HEK293T (cell line): ENCODE measurements at regions not wholly inside any gene's neighbourhood (a gene's known extent, or its start where the extent isn't known, plus 50 kb on each side); places are given as distances from the start of the nearest gene placed in this dataset.

Source experiments
- CTCF ChIA-PET: fragments of 350-600 bp; formaldehyde crosslinking; extraction: SDS; loops from one replicate; lab custom pipeline; 2021; ENCODE audit warnings: antibody characterized with exemption, inconsistent platforms; lab: Yijun Ruan, JAX
- POLR2A ChIA-PET: fragments of 350-600 bp; formaldehyde crosslinking; extraction: SDS; loops from one replicate; lab custom pipeline; 2020; ENCODE audit warnings: antibody characterized with exemption, inconsistent platforms; lab: Yijun Ruan, JAX
- DNase-seq: peaks from one replicate; pipeline ENCODE4 v3.0.0; 2012; ENCODE audit warnings: mixed read lengths; ENCODE audit errors: extremely low spot score
- ARNT ChIP-seq: fragments of 450-650 bp; IDR thresholded peaks from 2 replicates; pipeline ENCODE4 v1.6.1; 2017; ENCODE audit warnings: mild to moderate bottlenecking
- BHLHE40 ChIP-seq: fragments of 450-650 bp; IDR thresholded peaks from 2 replicates; pipeline ENCODE4 v1.6.1; 2016; ENCODE audit warnings: mild to moderate bottlenecking, moderate library complexity, borderline replicate concordance
- CTBP1 ChIP-seq: fragments of 450-650 bp; IDR thresholded peaks from 2 replicates; pipeline ENCODE4 v1.6.1; 2016; ENCODE audit warnings: borderline replicate concordance
- ELF4 ChIP-seq: fragments of 450-650 bp; IDR thresholded peaks from 2 replicates; pipeline ENCODE4 v1.6.1; 2017; ENCODE audit warnings: antibody characterized with exemption
- FOXA1 ChIP-seq: fragments of 450-650 bp; IDR thresholded peaks from 2 replicates; pipeline ENCODE4 v1.6.1; 2016; ENCODE audit warnings: mild to moderate bottlenecking
- FOXK2 ChIP-seq: fragments of 450-650 bp; IDR thresholded peaks from 2 replicates; pipeline ENCODE4 v1.6.1; 2016; ENCODE audit warnings: mild to moderate bottlenecking
- FOXM1 ChIP-seq: fragments of 450-650 bp; IDR thresholded peaks from 2 replicates; pipeline ENCODE4 v1.6.1; 2017; ENCODE audit warnings: mild to moderate bottlenecking, borderline replicate concordance
- HDGF ChIP-seq: fragments of 450-650 bp; IDR thresholded peaks from 2 replicates; pipeline ENCODE4 v1.6.1; 2017; ENCODE audit warnings: antibody characterized with exemption, borderline replicate concordance
- L3MBTL2 ChIP-seq: fragments of 450-650 bp; conservative IDR thresholded peaks from 2 replicates; pipeline ENCODE4 v1.6.1; 2016; ENCODE audit warnings: mild to moderate bottlenecking
- LEF1 ChIP-seq: fragments of 450-650 bp; IDR thresholded peaks from 2 replicates; pipeline ENCODE4 v1.6.1; 2017; ENCODE audit warnings: mild to moderate bottlenecking, borderline replicate concordance
- NFRKB ChIP-seq: fragments of 450-650 bp; IDR thresholded peaks from 2 replicates; pipeline ENCODE4 v1.6.1; 2016; ENCODE audit warnings: mild to moderate bottlenecking, moderate library complexity
- PKNOX1 ChIP-seq: fragments of 450-650 bp; IDR thresholded peaks from 2 replicates; pipeline ENCODE4 v1.6.1; 2016
- SP1 ChIP-seq: fragments of 450-650 bp; IDR thresholded peaks from 2 replicates; pipeline ENCODE4 v1.6.1; 2017
- SUZ12 ChIP-seq: fragments of 450-650 bp; IDR thresholded peaks from 2 replicates; pipeline ENCODE4 v1.6.1; 2016; ENCODE audit warnings: mild to moderate bottlenecking
- TARDBP ChIP-seq: fragments of 450-650 bp; IDR thresholded peaks from 2 replicates; pipeline ENCODE4 v1.6.1; 2016
- ZNF384 ChIP-seq: fragments of 450-650 bp; IDR thresholded peaks from 2 replicates; pipeline ENCODE4 v1.6.1; 2016

GRCh38 chr9:83154821-83155220 lies 91.9 kb upstream of the RASEF start:
- TF ChIP-seq NFRKB (no peak), L3MBTL2 (no peak), BHLHE40 (no peak), LEF1 (no peak), CTBP1 (no peak), ELF4 (no peak), ARNT (no peak)
- ChIA-PET POLR2A (no interaction called here), CTCF (no interaction called here)
- DNase-seq: no peak

- ChIA-PET CTCF (no interaction called here), POLR2A (no interaction called here)
- no peak for DNase-seq
- TF ChIP-seq BHLHE40 (no peak), CTBP1 (no peak), ELF4 (no peak), HDGF (no peak), PKNOX1 (no peak), L3MBTL2 (no peak), ZNF384 (no peak), FOXK2 (no peak), FOXM1 (no peak), NFRKB (no peak), FOXA1 (no peak), ARNT (no peak), SP1 (no peak), TARDBP (no peak)
Observed at GRCh38 chr9:83154087-83154736, 91.3 kb upstream of the RASEF start.

GRCh38 chr9:83153030-83153429 lies 90.1 kb upstream of the RASEF start:
- DNase-seq: no peak
- CTCF ChIA-PET: no interaction called here
- TF ChIP-seq FOXA1 (no peak), L3MBTL2 (no peak), CTBP1 (no peak), FOXM1 (no peak), ARNT (no peak), BHLHE40 (no peak), LEF1 (no peak), HDGF (no peak), TARDBP (no peak), PKNOX1 (no peak)
- POLR2A ChIA-PET: no interaction called here

DNA sequence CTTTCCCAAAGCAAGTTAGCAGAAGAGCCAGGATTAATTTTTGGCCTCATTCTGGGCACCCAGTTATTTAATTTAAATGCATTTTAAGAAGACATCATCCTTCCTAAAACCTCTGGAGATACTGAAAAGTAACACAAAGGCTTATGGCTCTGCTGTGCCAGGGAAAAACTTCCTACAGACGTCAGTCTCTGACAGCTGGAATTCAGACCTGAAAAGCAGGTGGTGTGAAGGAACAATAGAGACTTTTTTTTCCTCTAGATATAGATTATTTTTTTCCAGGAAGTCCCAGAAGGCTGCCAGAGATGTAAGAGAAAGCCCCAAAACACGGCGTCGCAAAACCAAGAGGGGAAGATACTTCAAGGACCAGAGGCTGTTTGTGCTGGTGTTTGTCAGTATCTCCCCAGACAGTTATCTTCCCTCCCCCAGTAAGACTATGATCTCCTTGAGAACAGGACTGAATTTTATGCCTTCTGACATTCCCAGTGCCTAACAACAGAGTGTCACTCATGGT lies 88.7 kb upstream of the RASEF start:
- no peak for DNase-seq
- POLR2A ChIA-PET: no interaction called here
- CTCF ChIA-PET: no interaction called here
- TF ChIP-seq SP1 (no peak), PKNOX1 (no peak), FOXA1 (no peak), LEF1 (no peak), SUZ12 (no peak), ARNT (no peak), FOXM1 (no peak), ZNF384 (no peak), ELF4 (no peak), CTBP1 (no peak), BHLHE40 (no peak), L3MBTL2 (no peak), TARDBP (no peak), HDGF (no peak), NFRKB (no peak), FOXK2 (no peak)

- CTCF ChIA-PET: interaction anchor here (0.7 kb wide), 1 partner anchor 546 kb away, joined by 3 read pairs; no protein-coding TSS in a partner anchor
Observed at GRCh38 chr9:83147315-83148149, 84.6 kb upstream of the RASEF start.

DNA sequence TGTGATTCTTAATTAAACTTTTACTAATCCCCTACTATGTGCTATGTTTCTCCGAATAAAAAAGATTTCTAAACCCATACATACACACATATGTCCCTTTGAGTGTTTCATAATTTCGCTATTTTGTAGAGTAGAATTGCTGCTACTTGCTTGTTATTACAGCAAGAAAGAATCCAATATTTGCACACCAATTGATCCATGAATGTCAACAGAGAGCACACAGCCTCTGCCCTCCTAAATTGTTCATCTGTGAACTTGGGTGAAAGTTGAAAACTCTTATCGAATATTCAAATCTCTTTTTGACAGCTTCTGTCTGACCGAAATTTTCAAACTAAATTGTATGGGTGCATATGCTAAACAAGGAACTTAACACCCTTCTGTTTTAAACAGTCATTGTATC lies 83.4 kb upstream of the RASEF start:
- POLR2A ChIA-PET: no interaction called here
- CTCF ChIA-PET: no interaction called here
- no peak for DNase-seq
- TF ChIP-seq HDGF: no peak
- no peak for TF ChIP-seq LEF1
- no peak for TF ChIP-seq ZNF384
- TF ChIP-seq FOXA1: no peak
- TF ChIP-seq NFRKB: no peak
- no peak for TF ChIP-seq CTBP1
- no peak for TF ChIP-seq PKNOX1
- TF ChIP-seq BHLHE40: no peak
- no peak for TF ChIP-seq TARDBP
- no peak for TF ChIP-seq ARNT
- TF ChIP-seq L3MBTL2: no peak
- no peak for TF ChIP-seq FOXM1

More at GRCh38 chr9:83147315-83148149, 84.6 kb upstream of the RASEF start:
- no peak for DNase-seq
- POLR2A ChIA-PET: no interaction called here
- TF ChIP-seq CTBP1: no peak
- no peak for TF ChIP-seq FOXM1
- no peak for TF ChIP-seq TARDBP
- no peak for TF ChIP-seq NFRKB
- no peak for TF ChIP-seq BHLHE40
